WTC11 (cell line): ENCODE measurements at regions not wholly inside any gene's neighbourhood (a gene's known extent, or its start where the extent isn't known, plus 50 kb on each side); places are given as distances from the start of the nearest gene placed in this dataset.

ENCODE experiments used
- ARID4B ChIP-seq: sonication (generic); formaldehyde crosslinking; IDR thresholded peaks from 2 replicates; pipeline ENCODE4 v1.8.0; 2023; ENCODE audit warnings: missing genetic modification reagents, mild to moderate bottlenecking, borderline replicate concordance
- CBFB ChIP-seq: sonication (generic); formaldehyde crosslinking; IDR thresholded peaks from 2 replicates; pipeline ENCODE4 v1.8.1; 2022; ENCODE audit warnings: mild to moderate bottlenecking, low read depth, missing genetic modification reagents
- CREM ChIP-seq: sonication (generic); formaldehyde crosslinking; IDR thresholded peaks from 2 replicates; pipeline ENCODE4 v1.8.1; 2022; ENCODE audit warnings: mild to moderate bottlenecking, missing genetic modification reagents, moderate library complexity
- FOXJ3 ChIP-seq: sonication (generic); formaldehyde crosslinking; IDR thresholded peaks from 2 replicates; pipeline ENCODE4 v1.9.0; 2021; ENCODE audit warnings: missing genetic modification reagents, mild to moderate bottlenecking, borderline replicate concordance
- GABPB1 ChIP-seq: sonication (generic); formaldehyde crosslinking; IDR thresholded peaks from 2 replicates; pipeline ENCODE4 v1.8.1; 2023; ENCODE audit warnings: mild to moderate bottlenecking, missing genetic modification reagents
- HMGXB4 ChIP-seq: sonication (generic); formaldehyde crosslinking; IDR thresholded peaks from 2 replicates; pipeline ENCODE4 v1.8.1; 2023; ENCODE audit warnings: mild to moderate bottlenecking, moderate library complexity, missing genetic modification reagents
- NR3C1 ChIP-seq: sonication (generic); formaldehyde crosslinking; conservative IDR thresholded peaks from 2 replicates; pipeline ENCODE4 v1.8.1; 2023; ENCODE audit warnings: low read depth, mild to moderate bottlenecking, missing genetic modification reagents
- SMAD4 ChIP-seq: sonication (generic); formaldehyde crosslinking; IDR thresholded peaks from 2 replicates; pipeline ENCODE4 v1.8.0; 2022; ENCODE audit warnings: mild to moderate bottlenecking, missing genetic modification reagents
- SP1 ChIP-seq: sonication (generic); formaldehyde crosslinking; conservative IDR thresholded peaks from 2 replicates; pipeline ENCODE4 v1.8.1; 2022; ENCODE audit warnings: missing genetic modification reagents
- USF2 ChIP-seq: sonication (generic); formaldehyde crosslinking; IDR thresholded peaks from 2 replicates; pipeline ENCODE4 v1.8.1; 2023; ENCODE audit warnings: mild to moderate bottlenecking, missing genetic modification reagents, moderate library complexity
- ZBTB43 ChIP-seq: sonication (generic); formaldehyde crosslinking; IDR thresholded peaks from 2 replicates; pipeline ENCODE4 v1.8.1; 2023; ENCODE audit warnings: mild to moderate bottlenecking, missing genetic modification reagents
- TF ChIP-seq, protein P1 (sequence below): fragments of 200-600 bp; IDR thresholded peaks from 2 replicates; pipeline ENCODE4 v1.8.0; 2022; ENCODE audit warnings: antibody characterized with exemption

- no peak for TF ChIP-seq SMAD4
- TF ChIP-seq, protein P1, sequence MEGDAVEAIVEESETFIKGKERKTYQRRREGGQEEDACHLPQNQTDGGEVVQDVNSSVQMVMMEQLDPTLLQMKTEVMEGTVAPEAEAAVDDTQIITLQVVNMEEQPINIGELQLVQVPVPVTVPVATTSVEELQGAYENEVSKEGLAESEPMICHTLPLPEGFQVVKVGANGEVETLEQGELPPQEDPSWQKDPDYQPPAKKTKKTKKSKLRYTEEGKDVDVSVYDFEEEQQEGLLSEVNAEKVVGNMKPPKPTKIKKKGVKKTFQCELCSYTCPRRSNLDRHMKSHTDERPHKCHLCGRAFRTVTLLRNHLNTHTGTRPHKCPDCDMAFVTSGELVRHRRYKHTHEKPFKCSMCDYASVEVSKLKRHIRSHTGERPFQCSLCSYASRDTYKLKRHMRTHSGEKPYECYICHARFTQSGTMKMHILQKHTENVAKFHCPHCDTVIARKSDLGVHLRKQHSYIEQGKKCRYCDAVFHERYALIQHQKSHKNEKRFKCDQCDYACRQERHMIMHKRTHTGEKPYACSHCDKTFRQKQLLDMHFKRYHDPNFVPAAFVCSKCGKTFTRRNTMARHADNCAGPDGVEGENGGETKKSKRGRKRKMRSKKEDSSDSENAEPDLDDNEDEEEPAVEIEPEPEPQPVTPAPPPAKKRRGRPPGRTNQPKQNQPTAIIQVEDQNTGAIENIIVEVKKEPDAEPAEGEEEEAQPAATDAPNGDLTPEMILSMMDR, result no peak
- TF ChIP-seq NR3C1 (CRISPR knock-in tag), result no peak
- no peak for TF ChIP-seq USF2 (CRISPR knock-in tag)
- no peak for TF ChIP-seq CREM (CRISPR knock-in tag)
- TF ChIP-seq ARID4B (CRISPR knock-in tag), result no peak
- TF ChIP-seq CBFB (CRISPR knock-in tag), result no peak
- no peak for TF ChIP-seq GABPB1 (CRISPR knock-in tag)
- TF ChIP-seq SP1 (CRISPR knock-in tag), result no peak
- TF ChIP-seq HMGXB4 (CRISPR knock-in tag), result no peak
- no peak for TF ChIP-seq FOXJ3 (CRISPR knock-in tag)
- TF ChIP-seq ZBTB43 (CRISPR knock-in tag), result no peak
Measured at GRCh38 chr4:34718576-34719245, 1525.6 kb downstream of the ARAP2 start.
